ENCODE measurements at regions not wholly inside any gene's neighbourhood (a gene's known extent, or its start where the extent isn't known, plus 50 kb on each side); places are given as distances from the start of the nearest gene placed in this dataset.

GRCh38 chr9:13443346-13444244 lies 164.1 kb upstream of the MPDZ start:
- Histone ChIP-seq H3K27ac (ENCODE audit: low read length) (no peak overlapping the region), H3K4me2 (ENCODE audit: low read depth, low read length) (no peak overlapping the region), H3K27me3 (replicated peaks; ENCODE audit: insufficient read depth, low read length) (no peaks in the 10 kb centered on the region), H2AFZ (ENCODE audit: low read length) (no peak overlapping the region), H3F3A (ENCODE audit: insufficient read depth, low read length) (no peaks in the 10 kb centered on the region), H3K4me1 (ENCODE audit: low read length) (no peaks in the 10 kb centered on the region), H3K9ac (ENCODE audit: low read length) (no peak overlapping the region), H4K20me1 (ENCODE audit: insufficient read depth, low read length) (no peaks in the 10 kb centered on the region), H3K9me3 (replicated peaks; ENCODE audit: insufficient read depth, low read length) (no peaks in the 10 kb centered on the region), H3K4me3 (ENCODE audit: low read length) (no peak overlapping the region), H3K36me3 (replicated peaks; ENCODE audit: insufficient read depth, low read length) (no peaks in the 10 kb centered on the region), H3K9me2 (replicated peaks; ENCODE audit: insufficient read depth, low read length) (no peaks in the 10 kb centered on the region), H3K79me2 (ENCODE audit: low read length) (no peaks in the 10 kb centered on the region)
- no peak for TF ChIP-seq EZH2phosphoT487 (IDR thresholded peaks at IDR 0.05; ENCODE audit: low read length)
- TF ChIP-seq EZH2 (optimal IDR thresholded peaks at IDR 0.05; ENCODE audit: low read depth, low read length): no peak
- TF ChIP-seq CTCF (IDR thresholded peaks at IDR 0.05; ENCODE audit: low read length): no peak
- no peak for DNase-seq

- no peak overlapping the region for H2AFZ ChIP-seq (ENCODE audit: low read length)
- no peak overlapping the region for H3K4me3 ChIP-seq (ENCODE audit: low read length)
- H3K9me3 ChIP-seq (replicated peaks; ENCODE audit: insufficient read depth, low read length): no peaks in the 10 kb centered on the region
- no peaks in the 10 kb centered on the region for H3K36me3 ChIP-seq (replicated peaks; ENCODE audit: insufficient read depth, low read length)
- no peak overlapping the region for H3K9ac ChIP-seq (ENCODE audit: low read length)
- no peak overlapping the region for H3K27ac ChIP-seq (ENCODE audit: low read length)
- no peak overlapping the region for H3K4me2 ChIP-seq (ENCODE audit: low read depth, low read length)
- TF ChIP-seq CTCF (IDR thresholded peaks at IDR 0.05; ENCODE audit: low read length): no peak
- TF ChIP-seq EZH2 (optimal IDR thresholded peaks at IDR 0.05; ENCODE audit: low read depth, low read length): no peak
- TF ChIP-seq EZH2phosphoT487 (IDR thresholded peaks at IDR 0.05; ENCODE audit: low read length): no peak
- no peaks in the 10 kb centered on the region for H3K9me2 ChIP-seq (replicated peaks; ENCODE audit: insufficient read depth, low read length)
- no peak for DNase-seq
- H3F3A ChIP-seq (ENCODE audit: insufficient read depth, low read length): no peaks in the 10 kb centered on the region
- no peaks in the 10 kb centered on the region for H4K20me1 ChIP-seq (ENCODE audit: insufficient read depth, low read length)
- H3K27me3 ChIP-seq (replicated peaks; ENCODE audit: insufficient read depth, low read length): no peaks in the 10 kb centered on the region
- H3K4me1 ChIP-seq (ENCODE audit: low read length): no peaks in the 10 kb centered on the region
- no peaks in the 10 kb centered on the region for H3K79me2 ChIP-seq (ENCODE audit: low read length)
Measured at GRCh38 chr9:13439685-13440476, 160.4 kb upstream of the MPDZ start.

- H3K4me2 ChIP-seq (ENCODE audit: low read depth, low read length): no peak overlapping the region
Measured at GRCh38 chr9:13437866-13438265, 158.4 kb upstream of the MPDZ start.

More at GRCh38 chr9:13437866-13438265, 158.4 kb upstream of the MPDZ start:
- H3K27me3 ChIP-seq (replicated peaks; ENCODE audit: insufficient read depth, low read length): no peaks in the 10 kb centered on the region
- H3K79me2 ChIP-seq (ENCODE audit: low read length): no peaks in the 10 kb centered on the region
- H3K9ac ChIP-seq (ENCODE audit: low read length): no peak overlapping the region
- no peak overlapping the region for H2AFZ ChIP-seq (ENCODE audit: low read length)
- H3K27ac ChIP-seq (ENCODE audit: low read length): no peak overlapping the region
- TF ChIP-seq EZH2phosphoT487 (IDR thresholded peaks at IDR 0.05; ENCODE audit: low read length) (no peak), CTCF (IDR thresholded peaks at IDR 0.05; ENCODE audit: low read length) (no peak), EZH2 (optimal IDR thresholded peaks at IDR 0.05; ENCODE audit: low read depth, low read length) (no peak)
- no peaks in the 10 kb centered on the region for H3K36me3 ChIP-seq (replicated peaks; ENCODE audit: insufficient read depth, low read length)
- no peaks in the 10 kb centered on the region for H3K9me3 ChIP-seq (replicated peaks; ENCODE audit: insufficient read depth, low read length)
- no peaks in the 10 kb centered on the region for H3K9me2 ChIP-seq (replicated peaks; ENCODE audit: insufficient read depth, low read length)
- no peak overlapping the region for H3K4me3 ChIP-seq (ENCODE audit: low read length)
- no peaks in the 10 kb centered on the region for H3F3A ChIP-seq (ENCODE audit: insufficient read depth, low read length)
- no peak for DNase-seq
- no peaks in the 10 kb centered on the region for H3K4me1 ChIP-seq (ENCODE audit: low read length)
- no peaks in the 10 kb centered on the region for H4K20me1 ChIP-seq (ENCODE audit: insufficient read depth, low read length)
